Inflammatory macrophage treated with lipopolysaccharide for 4 hours (primary cell): ENCODE measurements at regions not wholly inside any gene's neighbourhood (a gene's known extent, or its start where the extent isn't known, plus 50 kb on each side); places are given as distances from the start of the nearest gene placed in this dataset.

Experiments
- DNase-seq: peaks from one replicate; pipeline ENCODE4 v3.0.0-alpha.2; 2020

GRCh38 chr22:26974914-26975803, 317.8 kb downstream of the MIAT start:
- no peak for DNase-seq

GRCh38 chr22:26975865-26976264, 318.5 kb downstream of the MIAT start:
- DNase-seq: no peak

DNA sequence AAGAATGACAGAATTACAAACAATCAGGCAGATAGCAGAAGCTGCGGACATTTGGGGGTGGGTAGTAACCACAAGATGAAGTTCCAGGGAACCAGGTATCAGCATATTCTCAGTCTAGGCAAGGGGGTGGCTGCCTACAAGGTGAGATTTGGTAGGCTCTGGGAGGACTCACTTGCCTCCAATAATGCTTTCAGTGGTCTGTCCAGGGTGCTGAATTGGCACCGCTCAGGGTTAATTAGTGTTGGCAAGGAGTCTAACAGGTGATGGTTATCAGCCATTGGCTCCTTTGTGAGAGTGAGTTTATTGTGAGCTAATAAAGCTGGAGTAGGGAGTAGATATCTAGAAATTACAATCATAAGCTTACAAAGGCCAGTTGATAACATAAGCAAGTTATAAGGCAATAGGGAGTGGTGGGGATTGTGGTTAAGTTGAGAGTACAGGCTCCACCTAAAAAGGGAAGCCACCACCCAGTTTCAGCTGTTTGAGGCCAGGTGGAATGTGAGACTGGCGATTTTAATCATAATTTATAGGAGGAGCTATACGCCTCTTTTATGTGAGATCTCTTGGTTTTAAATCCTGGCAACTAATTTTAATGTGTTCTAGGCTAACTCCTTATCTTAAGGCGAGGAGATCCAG, 320.5 kb downstream of the MIAT start:
- DNase-seq: no peak

DNA sequence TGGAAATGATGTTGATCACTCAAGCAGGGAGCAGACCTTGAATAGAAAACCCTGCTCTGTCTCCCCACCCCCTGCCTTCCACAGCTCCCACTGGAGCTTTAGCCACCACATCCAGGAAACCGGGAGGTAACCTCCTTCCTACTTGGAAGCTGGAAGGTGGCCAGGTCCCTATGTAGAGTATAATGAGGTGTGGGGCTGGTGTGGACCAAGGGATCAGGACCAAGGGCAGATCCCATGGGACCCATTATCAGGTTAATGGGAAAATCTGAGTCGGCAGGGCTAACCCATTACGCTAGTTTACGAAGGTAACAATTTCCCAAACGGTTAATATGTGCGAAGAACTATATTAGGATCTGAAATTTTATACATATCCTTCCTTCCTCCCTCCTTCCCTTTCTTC, 321.9 kb downstream of the MIAT start:
- DNase-seq: no peak

DNA sequence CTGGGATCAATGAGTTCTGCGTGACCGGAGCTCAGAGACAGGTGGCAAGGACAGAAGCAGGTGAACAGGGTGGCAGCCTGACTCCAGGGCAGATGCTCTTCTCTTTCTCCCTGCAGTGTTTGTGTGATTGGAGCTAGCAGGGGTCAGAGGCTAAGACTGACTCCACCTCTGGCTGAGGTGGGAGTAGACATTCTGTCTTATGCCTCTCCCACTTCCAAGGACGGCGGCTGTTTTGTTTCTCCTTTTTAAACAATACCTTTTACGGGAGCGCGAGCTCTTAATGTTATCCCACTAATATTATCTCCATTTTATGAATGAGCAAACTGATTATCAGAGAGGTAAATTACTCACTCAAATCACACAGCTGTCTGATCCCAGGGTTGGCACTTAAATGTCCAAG, 323.7 kb downstream of the MIAT start:
- DNase-seq: no peak

GRCh38 chr22:26981541-26981940, 324.2 kb downstream of the MIAT start:
- no peak for DNase-seq

- no peak for DNase-seq
These were observed 325.9 kb downstream of the MIAT start for GRCh38 chr22:26983311-26983710.

- no peak for DNase-seq
These were observed 327.8 kb downstream of the MIAT start for GRCh38 chr22:26985206-26985605.

DNA sequence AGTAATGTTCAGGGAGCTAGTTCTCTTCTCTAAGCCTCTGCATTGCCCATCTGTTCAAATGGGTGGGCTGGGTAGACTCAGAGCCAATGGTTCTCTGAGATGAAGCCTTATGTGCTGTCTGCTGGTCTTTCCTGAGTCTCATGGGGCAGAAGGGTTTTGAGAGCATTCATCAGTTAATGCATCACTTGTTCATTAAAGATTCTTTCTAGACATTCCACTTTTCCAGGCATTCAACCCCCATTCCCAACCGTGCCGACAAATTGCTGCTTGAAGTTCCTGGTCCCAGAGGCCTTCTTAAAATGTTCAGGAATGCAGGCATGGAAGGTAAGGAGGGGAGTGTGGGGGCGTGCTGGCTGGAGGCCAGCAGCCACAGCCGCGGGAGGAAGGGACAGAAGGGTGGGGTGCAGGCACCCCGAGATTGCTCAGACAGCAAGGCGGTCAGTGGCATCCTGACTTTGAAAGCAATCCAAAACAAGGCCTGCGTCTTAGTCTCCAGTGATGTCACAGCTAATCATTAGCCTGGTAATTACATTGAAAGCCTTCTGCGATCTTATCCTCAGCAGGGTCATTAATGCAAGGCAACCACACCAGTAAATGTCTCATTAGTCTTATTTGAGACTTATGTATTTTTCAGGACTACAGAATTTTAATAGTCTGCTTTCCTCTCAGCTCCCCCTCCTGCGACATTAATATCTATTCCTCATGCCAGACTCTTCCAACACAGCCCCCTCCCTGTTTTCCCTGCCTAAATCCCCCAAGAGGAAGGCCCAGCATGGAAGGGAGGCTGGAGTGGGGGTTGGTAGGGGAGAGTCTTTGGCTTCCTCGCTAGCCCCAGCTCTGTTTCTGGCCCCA, 328.8 kb downstream of the MIAT start:
- DNase-seq: no peak

DNA sequence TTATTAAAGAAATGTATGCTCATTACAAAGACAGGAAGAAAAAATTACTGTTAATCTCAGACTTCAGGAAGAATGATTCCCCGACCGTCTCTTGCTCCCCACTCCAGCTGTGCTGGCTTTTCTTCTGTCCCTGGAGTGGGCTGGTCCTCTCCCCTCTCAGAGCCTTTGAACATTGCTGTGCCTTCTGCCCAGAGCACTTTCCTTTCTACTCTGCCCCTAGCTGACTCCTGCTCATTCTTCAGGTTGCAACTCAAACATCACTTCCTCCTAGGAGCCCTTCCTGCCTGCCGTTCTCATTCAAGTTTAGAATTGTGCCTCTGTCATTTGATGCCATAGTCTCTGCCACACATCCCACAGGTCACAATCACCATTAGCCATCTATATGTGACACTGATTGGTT, 329.5 kb downstream of the MIAT start:
- no peak for DNase-seq

GRCh38 chr22:26990503-26991189, 333.3 kb downstream of the MIAT start:
- DNase-seq: no peak

DNA sequence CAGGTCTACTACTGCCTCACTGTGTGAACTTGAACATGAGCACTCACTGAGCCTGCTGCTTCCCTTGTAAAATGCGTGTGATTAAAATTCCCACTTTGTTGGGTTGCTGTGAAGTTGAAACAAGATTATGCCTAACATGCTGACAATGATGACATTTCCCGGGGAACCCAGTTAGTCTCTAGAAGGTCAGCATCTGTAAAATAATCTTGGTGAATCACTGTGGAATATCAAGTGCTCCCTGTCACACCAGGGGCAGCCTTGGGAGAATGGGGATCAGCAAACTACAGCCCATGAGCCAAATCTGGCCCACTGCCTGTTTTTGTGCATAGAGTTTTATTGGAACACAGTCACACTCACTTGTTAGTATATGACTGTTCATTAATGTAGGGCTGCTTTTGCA, 335.2 kb downstream of the MIAT start:
- DNase-seq: no peak

- no peak for DNase-seq
These were observed 336.5 kb downstream of the MIAT start for GRCh38 chr22:26993886-26994285.

- DNase-seq: no peak
These were observed 337.4 kb downstream of the MIAT start for GRCh38 chr22:26994801-26995200.

- DNase-seq: no peak
These were observed 337.8 kb downstream of the MIAT start for GRCh38 chr22:26995235-26995634.

DNA sequence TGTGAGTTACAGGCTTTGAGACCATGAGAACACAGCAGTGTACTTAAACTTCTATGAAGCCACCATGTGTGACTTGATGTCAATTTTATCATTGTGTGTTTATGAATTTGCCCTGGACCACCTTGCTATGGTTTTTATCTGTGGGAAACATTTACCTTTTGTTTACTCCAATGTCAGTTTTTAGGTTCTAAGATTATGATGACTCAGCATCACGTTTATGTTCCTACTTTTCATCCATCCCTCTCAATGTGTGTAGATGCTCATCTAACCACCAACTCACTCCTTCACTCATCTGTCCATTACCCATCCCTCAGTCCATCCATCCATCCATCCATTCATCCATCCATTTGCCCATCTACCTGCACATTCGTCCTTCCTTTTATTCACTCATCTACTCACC, 338.8 kb downstream of the MIAT start:
- DNase-seq: no peak

DNA sequence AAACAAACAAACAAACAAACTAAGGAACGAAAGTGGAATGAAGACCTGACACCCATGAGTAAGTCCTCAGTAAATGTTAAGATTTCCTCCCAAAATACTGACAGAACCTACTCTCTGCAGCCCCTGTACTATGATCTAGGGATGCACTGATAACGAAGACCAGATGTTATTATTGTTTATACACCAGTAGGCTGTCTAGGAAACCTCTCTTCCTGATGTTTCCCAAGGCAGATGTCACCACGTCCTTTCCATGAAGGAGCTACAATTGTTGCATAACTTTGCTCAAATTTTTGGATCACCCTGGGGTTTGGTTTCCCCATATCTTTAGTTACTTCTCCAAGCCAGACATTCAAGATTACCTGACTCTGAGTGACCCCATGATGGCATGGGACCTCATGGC, 340.7 kb downstream of the MIAT start:
- DNase-seq: no peak

DNA sequence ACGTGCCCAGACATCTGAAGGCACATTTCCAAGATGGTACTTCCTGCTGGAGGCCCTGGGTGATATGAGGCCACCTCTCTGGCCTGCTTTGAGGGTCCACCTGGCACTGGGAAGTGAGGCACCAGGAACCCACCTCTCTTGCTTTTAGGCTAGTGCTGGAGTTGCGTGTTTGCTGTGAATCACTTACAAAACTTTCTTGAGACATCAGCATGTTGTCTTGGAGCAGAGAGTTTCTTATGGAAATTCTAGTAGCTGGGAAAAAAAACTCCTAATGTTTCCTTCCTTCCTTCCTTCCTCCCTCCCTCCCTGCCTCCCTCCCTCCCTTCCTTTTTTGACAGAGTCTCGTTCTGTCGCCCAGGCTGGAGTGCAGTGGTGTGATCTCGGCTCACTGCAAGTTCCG, 341.3 kb downstream of the MIAT start:
- DNase-seq: no peak

GRCh38 chr22:27003297-27003696, 345.9 kb downstream of the MIAT start:
- no peak for DNase-seq

- no peak for DNase-seq
These were observed 347.0 kb downstream of the MIAT start for GRCh38 chr22:27004434-27004833.

GRCh38 chr22:27008454-27008853, 351.1 kb downstream of the MIAT start:
- DNase-seq: no peak

GRCh38 chr22:27011133-27011532, 353.7 kb downstream of the MIAT start:
- no peak for DNase-seq

GRCh38 chr22:27011717-27012116, 354.3 kb downstream of the MIAT start:
- no peak for DNase-seq
